CD4-positive, alpha-beta T cell treated with Interleukin-10 for 1 hour (primary cell): ENCODE measurements at regions not wholly inside any gene's neighbourhood (a gene's known extent, or its start where the extent isn't known, plus 50 kb on each side); places are given as distances from the start of the nearest gene placed in this dataset.
"Not testable (repeated sequence)": the region's sequence is repeated elsewhere in the genome, so short reads cannot be mapped to it uniquely, and the experiment has no call there.

Source experiments
- DNase-seq: peaks from one replicate; pipeline ENCODE4 v3.0.0-alpha.2; 2020

DNA sequence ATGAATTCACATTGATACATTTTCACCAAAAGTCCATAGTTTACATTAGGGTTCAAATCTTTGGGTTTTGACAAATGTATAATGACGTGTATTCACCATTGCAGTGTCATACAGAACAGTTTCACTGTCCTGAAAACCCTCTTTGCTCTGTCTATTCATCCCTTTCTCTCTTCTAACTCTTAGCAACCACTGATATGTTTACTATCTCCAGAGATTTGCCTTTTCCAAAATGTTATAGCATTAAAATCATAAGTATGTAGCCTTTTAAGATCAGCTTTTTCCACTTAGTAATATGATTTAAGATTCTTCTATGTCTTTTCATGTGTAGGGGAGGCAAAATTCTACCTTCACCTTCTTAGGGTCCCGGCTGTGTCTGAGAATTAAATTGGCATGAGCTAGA is 203.8 kb downstream of the TPRG1 start:
- DNase-seq, result no peak

DNA sequence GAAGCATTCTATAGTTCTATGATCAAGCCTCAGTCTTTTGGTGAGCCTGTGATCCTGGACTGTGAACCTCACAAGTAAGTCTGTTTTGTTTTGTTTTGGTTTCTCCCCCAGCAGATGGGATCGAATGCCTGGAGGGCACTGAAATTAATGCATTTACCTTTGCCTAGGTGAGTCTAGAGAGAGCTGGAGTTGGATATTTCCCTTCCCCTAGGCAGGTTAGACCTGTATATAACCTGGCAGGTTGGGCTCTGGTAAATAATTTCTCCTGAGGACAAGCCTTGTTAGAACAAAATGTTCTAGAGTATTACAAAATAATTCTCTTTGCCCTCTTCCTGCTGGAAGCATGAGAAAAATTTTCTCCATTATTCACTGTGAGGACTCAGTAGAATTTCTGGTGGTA is 211.9 kb downstream of the TPRG1 start:
- DNase-seq, result no peak

DNA sequence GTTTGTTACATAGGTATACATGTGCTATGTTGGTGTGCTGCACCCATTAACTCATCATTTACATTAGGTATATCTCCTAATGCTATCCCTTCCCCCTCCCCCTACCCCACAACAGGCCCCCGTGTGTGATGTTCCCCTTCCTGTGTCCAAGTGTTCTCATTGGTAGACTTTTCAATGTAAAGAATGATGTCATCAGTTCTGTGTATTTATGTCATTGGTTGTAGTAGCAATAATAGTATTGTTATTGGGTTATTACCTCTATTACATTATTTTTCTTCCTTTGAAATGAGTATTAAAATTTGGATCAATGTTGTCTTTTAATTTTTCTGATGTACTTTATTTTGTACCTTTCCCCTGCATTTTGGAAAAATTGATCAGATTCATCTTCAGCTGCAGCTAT is 214.1 kb downstream of the TPRG1 start:
- not testable (repeated sequence) for DNase-seq

DNA sequence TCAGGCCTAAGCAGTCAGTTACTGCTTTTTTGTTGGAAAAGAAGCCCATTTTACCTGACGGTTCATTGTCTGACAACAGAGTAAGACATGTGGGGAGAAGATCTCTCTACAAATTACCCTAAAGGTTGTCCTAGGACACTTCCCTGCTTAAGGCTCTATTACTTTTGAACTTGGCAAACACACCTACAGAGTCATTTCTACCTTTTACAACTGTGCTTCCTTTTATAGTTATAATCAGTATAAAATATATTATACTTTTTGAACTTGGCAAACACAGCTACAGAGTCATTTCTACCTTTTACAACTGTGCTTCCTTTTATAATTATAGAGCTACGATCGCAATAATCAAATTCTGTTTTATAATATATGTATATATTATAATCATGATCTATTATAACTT is 215.0 kb downstream of the TPRG1 start:
- no peak for DNase-seq

DNA sequence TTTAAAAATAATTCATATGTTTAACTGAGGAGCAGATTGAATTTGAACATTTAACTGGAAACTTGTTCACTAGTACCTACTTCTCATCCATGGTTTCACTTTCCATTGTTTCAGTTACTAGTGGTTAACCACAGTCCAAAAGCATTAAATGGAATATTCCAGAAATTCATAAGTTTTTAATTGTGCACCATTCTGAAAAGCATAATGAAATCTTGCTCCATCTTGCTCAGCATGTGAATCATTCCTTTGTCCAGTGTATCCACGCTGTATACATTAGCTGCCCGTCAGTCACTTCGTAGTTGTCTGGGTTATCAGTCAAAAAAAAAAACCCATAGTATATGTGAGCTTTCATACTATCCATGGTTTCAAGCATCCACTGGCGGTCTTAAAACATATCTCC is 217.6 kb downstream of the TPRG1 start:
- no peak for DNase-seq

DNA sequence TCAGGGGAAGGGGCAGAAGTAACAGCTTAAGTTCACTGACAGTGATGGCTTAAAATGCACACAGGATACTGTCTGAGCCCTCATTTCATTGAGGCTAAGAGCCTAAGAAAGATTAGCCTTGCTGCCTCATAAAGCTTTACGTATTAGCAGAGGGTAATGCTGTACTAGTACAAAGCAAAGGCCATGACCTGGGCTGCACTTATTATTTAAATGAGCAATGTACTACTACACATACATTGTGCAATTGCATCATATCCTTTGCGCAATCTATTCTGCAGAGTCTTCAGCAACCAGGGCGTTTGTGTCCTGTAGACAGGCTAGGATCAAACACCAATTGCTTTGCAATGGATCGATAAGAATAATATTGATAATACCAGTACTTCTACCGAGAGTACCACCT is 221.8 kb downstream of the TPRG1 start:
- no peak for DNase-seq

DNA sequence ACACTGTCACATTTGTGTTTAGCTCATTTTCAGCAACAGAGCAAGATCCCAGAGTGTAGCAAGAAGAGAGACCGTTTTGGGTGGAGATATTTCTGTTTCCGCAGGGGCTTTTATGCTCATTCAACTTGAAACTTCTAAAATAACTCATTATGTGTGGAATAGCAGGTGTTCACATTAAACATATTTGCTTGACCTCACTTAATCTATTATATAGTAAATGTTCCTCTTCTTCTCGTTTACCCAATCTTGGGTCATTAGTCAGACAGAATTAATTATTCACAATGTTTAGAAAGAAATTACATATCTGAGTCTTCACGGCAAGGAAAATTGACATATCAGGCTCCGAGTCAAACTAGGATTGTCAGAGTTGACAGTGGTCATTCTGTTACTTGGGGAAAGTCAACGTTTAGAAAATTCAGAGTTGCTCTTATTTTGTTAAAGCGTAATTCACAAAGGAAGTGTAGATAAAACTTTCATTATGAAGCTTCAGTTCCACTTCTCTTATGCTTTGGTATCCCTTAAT is 222.9 kb downstream of the TPRG1 start:
- DNase-seq, result no peak

DNA sequence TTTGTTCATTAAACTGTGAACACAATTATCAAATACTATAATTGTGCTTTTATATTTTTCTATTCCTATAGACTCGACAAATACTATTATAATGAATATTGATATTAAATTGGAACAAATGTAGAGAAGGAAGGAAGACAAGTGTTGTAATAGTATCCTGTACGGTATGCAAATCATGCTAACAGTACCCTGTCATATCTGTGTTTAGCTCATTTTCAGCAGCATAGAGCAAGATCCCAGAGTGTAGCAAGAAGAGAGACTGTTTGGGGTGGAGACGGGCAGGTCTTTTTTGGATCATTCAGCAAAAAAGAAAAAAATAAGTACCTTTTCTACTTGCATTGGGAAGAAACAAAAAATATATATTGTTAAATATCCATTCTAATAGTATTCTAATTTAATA is 224.1 kb downstream of the TPRG1 start:
- no peak for DNase-seq

DNA sequence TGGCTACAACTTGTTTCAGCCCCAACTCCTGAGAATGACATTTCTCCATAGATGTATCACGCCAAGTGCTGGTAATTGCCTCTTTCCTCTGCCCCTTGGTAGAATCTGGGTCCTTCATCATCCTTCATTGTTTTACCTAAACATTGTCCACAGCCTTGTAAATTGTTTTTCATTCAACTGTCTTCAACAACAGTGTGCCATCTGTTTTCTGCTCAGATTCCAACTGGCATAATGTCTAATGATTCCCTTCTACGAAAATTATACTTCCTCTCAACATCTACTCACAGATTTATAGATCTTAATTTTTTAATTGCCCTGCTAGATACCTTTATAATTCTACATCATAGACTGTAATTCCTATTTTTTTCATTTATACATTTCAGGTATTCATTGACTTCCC is 226.9 kb downstream of the TPRG1 start:
- DNase-seq, result no peak

DNA sequence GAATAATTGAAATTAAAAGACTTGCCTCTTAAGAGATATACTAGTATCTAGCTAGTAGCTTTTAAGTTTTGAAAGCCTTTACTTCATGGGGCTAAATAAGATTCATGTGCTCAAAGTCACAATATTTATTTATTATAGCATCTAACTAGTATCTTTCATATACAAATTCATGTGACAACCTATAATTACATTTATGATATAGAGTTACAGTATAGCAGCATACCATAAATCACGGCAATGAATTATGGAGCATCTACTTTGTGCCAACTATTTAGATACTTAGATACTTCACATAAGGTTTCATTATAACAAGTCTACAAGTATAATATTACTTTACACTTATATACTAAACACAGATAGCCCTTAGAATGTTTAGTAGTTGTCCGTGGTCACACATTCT is 229.4 kb downstream of the TPRG1 start:
- DNase-seq, result no peak

DNA sequence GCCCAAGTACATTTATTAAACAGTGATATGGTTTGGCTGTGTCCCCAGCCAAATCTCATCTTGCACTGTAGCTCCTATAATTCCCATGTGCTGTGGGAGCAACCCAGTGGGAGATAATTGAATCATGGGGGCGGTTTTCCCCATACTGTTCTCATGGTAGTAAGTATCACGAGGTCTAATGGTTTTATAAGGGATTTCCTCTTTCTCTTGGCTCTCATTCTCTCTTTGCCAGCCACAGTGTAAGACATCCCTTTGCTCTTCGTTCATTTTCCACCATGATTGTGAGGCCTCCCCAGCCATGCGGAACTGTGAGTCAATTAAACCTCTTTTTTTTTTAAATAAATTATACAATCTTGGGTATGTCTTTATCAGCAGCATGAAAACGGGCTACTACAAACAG is 228.0 kb upstream of the TP63 start:
- no peak for DNase-seq

DNA sequence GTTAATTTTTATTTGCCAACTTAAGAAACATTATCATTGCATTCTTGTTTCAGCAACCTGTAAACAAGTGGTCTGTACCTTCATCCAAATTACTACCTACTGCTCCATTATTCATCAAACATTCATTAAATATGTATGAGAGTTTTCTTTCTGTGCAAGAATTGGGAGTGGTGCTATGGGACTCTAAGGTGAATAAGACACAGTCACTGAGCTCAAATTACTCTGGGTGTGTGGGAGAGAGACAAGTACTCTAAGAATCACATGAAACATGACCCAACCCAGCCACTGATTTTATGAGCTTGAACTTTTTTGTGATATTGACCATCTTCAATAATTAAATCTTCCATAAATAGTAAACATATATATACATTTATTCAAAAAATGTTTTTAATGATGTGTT is 227.2 kb upstream of the TP63 start:
- no peak for DNase-seq

DNA sequence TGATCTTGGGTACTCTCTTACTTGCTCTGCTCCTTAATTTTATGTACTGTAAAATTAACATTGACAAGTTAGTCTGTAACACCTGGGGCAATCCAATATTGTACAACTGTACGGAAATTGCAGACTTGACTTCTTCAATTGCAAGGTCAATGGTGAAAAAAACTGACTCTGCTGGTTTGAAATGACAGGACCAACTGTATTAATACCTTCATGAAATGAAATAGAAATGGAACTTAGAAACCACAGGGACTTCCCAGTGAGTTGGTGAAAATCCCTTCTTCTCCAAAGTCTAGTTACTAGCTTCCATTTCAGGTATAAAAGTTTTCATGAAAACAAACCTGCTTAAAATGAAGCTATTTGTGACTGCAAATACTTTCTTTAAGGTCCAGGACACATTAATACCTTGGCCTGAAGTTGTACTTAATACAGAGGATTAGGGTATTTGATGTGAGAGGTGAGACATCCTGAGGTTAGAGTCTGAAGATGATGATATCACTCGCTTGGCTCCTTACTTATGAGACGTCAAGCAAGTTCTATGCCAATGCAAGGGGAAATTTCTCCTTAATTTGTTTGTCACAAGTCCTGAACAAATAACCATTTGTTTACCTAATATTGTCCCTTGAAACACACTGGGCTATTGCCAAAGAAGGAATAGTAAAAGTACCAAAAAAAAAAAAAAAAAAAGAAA is 226.2 kb upstream of the TP63 start:
- no peak for DNase-seq

DNA sequence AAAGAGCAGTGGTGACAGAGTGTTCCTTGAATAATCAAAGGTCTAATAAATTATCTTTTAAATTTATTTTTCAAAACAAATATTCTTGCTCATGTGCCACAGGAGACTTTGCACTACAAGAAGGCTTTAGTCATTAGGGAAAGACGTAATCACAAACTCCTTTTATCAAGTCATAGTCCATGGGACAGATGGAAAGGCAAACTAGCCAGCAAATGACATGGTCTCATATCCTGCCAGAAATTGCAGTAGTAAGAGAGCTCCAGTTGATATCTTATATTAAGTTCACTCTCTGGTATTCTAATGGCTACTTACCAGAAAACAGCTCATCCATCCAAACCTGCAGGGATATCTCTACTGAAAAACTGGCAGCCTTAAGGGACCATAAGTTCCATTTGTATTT is 225.0 kb upstream of the TP63 start:
- DNase-seq, result no peak

DNA sequence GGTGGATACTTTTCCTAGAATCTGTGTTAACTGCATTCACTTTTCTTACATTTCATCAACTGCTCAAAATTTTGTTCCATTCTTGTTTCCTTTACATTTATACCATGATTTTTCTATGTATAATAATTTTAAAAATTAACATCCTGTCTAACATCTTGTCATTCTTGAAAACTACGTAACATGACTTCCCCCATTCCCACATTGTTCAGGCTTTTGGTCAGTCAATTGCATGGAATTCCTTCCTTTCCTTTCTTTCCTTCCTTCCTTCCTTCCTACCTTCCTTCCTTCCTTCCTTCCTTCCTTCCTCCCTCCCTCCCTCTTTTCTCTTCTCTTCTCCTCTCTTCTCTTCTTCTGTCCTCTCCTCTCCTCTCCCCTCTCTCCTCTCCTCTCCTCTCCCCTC is 220.7 kb upstream of the TP63 start:
- DNase-seq, result no peak

DNA sequence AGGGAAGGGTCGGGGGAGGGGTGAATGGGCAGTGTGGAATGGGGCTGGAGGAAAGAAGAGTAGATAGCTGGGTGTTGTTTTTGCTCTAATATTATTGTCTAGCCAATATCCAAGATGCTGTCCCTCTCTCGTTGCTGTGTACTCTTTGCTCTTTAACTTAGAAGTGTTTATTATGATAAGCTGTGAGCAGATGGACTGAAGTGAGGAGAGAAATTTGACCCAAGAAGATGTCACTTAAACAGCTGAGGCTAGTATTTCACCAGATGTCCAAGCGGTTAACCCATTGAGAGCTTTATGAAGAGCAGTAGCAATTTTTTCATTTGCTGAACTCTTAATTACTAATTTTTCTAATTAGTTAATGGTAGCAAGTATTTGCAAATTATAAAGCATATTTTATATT is 212.2 kb upstream of the TP63 start:
- no peak for DNase-seq

DNA sequence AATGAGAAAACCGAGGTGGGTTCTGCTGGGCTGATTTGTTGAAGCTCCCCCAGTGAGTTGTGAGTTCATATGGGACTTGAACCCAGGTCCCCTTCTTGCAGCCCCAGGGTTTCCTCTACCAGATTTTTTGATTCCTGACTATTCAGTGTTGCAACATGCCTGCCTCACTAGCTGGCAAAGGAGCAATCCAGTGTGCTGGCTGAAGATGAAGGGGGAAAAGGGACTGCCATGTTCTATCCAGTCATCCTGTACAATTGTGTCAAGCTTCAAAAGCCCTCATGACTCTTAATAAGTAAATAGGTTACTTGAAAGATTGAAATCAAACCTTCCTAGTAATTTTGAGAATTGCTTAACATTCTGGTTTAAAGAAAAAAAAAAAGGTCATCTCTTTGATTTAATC is 211.5 kb upstream of the TP63 start:
- no peak for DNase-seq

DNA sequence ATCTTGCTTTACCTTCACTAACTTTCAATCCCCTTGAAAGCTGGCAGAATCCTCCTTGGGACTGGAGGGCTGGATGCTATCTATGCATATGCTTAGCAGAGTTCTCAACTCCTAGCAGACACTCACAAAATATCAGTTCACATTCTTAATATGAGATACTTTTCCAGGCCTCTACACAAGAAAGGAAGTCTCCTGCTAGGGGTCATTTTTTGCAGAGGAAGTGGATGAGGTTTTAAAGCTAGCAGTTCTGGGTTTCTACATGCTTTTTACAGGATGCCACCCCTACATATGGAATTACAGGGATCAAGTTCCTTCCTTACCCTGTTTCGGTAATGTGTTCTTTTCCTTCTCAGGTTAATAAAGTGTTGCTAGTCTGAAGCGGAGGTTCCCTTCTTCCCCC is 206.3 kb upstream of the TP63 start:
- DNase-seq, result no peak

DNA sequence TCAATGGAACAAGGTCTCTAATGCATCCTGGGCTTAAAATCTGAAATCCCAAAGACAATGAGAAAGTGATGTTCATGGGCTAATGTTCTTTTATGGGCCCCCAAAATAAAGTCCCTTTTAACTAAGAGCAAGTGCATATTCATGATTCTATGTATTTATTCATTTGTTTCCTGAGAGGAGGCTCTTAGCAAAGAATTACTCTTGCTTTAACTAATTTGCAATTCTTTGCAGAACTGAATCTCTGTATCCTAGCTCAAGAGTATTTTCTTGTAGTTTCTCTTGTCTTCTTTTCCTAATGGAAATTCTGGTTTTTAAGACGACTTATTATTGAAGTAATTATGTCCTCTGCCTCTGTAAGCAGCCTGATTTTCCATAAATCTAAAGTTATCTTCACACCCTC is 202.2 kb upstream of the TP63 start:
- DNase-seq, result no peak

DNA sequence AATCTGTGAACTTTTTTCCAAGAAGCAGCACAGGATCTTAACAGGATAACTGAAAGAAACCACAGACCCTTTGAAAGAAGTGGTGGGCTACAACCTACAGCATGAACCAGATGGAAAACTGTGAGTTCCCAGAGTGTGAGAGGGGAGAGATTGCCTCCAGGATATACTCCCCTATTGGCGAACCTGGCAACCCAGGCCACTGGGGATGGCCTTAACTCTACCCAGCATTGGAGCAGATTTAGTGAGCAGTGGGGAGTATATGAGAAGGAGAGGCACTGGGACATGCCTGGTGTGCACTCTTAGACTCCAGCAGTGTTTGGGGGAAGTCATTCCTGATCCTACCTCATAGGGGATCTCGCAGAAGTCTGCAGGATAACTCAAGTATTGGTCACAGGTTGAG is 201.0 kb upstream of the TP63 start:
- no peak for DNase-seq

DNA sequence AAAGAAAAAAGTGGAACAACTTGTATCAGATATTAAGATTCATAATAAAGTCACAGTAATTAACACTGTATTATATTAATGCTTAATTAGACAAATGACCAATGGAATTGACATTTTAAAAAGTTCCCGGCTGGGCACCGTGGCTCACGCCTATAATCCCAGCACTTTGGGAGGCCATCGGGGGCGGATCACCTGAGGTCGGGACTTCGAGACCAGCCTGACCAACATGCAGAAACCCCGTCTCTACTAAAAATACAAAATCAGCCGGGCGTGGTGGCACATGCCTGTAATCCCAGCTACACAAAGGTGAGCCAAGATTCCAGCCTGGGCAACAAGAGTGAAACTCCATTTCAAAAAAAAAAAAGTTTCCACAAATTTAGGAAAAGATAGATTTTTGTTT is 188.9 kb upstream of the TP63 start:
- not testable (repeated sequence) for DNase-seq

DNA sequence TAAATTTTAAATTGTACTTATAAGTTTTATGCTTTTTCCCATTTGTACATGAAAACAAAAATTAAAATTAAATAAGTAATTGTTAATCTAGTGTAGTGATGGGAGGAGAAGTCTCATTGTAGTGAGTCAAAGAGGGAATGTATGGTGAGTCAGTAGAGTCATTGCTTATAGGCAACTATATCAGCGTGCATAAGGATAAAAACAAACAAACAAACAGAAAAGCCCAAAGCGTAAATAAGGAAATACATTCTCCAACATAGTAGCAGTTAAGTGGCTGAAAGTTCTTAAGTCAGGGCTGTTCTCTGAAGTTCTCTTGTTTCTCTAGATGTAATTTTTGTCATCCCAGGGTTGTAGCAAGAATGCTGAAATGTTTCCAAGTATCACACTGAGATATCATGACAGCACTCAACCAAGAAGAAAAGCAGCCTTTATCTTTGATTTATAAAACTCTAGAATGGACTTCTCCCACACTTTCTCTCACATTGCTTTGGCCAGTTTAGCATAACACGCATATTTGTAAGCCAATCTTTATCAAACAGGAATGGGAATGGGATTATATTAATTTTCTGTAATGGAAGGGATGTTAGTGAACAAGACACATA is 184.1 kb upstream of the TP63 start:
- DNase-seq, result no peak

DNA sequence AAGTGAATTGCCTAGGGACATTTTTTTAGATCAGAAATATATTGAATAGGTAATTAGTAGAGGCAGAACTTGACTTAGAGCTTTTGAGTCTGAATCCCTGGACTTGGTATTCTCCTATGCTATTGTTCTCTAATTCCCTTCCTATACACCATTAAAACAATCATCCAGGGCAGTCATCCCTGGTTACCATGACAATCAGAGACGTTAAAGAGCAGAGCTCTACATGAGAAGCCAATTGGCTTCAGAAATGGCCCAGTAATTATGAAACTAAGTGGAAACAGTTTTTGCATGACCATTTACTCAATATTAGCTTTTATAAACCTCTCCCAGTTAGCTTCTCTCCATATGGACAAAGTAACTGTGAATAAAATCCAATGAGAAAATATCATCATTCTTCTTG is 182.1 kb upstream of the TP63 start:
- no peak for DNase-seq

DNA sequence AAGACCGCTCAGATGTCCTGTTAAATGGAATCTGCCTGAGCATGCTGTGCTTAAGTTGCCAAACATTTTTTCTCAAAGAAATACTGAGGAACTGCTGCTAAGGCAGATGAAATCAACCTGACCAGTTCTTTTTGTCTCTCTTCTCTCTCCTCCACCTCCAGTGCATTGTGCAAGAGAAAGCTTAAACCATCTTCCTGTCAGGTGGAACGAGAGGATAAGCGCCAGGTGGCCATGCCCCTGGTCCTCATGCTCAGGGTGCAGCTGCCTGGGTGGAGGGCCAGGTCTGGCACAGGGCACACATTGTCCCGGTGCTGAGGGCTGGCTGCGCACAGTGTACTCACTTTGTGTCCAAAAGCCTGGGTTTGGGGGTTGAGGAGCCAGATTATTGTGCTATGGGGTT is 176.2 kb upstream of the TP63 start:
- DNase-seq, result no peak
